HEK293 (cell line): ENCODE measurements at regions not wholly inside any gene's neighbourhood (a gene's known extent, or its start where the extent isn't known, plus 50 kb on each side); places are given as distances from the start of the nearest gene placed in this dataset.

Experiments used
- CTCF ChIA-PET: fragments of 350-600 bp; formaldehyde crosslinking; extraction: SDS; loops from one replicate; lab custom pipeline; 2021; ENCODE audit warnings: antibody characterized with exemption; lab: Yijun Ruan, JAX
- POLR2A ChIA-PET: fragments of 300-600 bp; formaldehyde crosslinking; extraction: SDS; loops from one replicate; lab custom pipeline; 2020; ENCODE audit warnings: antibody characterized with exemption, inconsistent platforms; lab: Yijun Ruan, JAX
- H3K27ac ChIP-seq: fragments of 200-500 bp; sonication (Bioruptor generic); 2 replicates; pipeline ENCODE4 v1.5.1; 2014; ENCODE audit warnings: low read depth, low read length, control low read depth, inconsistent platforms; ENCODE audit errors: extremely low read depth
- H3K36me3 ChIP-seq, 2 experiments: fragments of 200-500 bp in 1 of 2; sonication (Bioruptor generic) in 1 of 2; 1 replicate in 1 of 2; 2 replicates in 1 of 2; pipeline ENCODE4 v1.5.1; 2014 to 2017; ENCODE audit warnings: inconsistent platforms in 2 of 2, low read length in 2 of 2; ENCODE audit not compliant: control insufficient read depth in 2 of 2, insufficient read depth in 1 of 2
- H3K4me1 ChIP-seq: fragments of 200-500 bp; sonication (Bioruptor generic); 2 replicates; pipeline ENCODE4 v1.5.1; 2014; ENCODE audit warnings: mild to moderate bottlenecking, low read length, inconsistent platforms; ENCODE audit not compliant: control insufficient read depth, insufficient read depth
- H3K4me3 ChIP-seq: 2 replicates; pipeline ENCODE4 v1.5.1; 2011; ENCODE audit warnings: low read depth, mild to moderate bottlenecking, control low read depth, low read length, moderate library complexity
- H3K9me3 ChIP-seq: fragments of 200-500 bp; sonication (Bioruptor generic); 2 replicates; pipeline ENCODE4 v1.5.1; 2014; ENCODE audit warnings: low read depth, low read length, inconsistent platforms; ENCODE audit not compliant: control insufficient read depth, insufficient read depth
- EGR2 ChIP-seq: fragments of 450-650 bp; formaldehyde crosslinking; IDR thresholded peaks from 2 replicates; pipeline ENCODE4 v1.5.1; 2016; ENCODE audit warnings: low read depth, missing biosample characterization, missing genetic modification characterization
- KLF8 ChIP-seq: fragments of 450-650 bp; formaldehyde crosslinking; IDR thresholded peaks from 2 replicates; pipeline ENCODE4 v1.5.1; 2016; ENCODE audit warnings: missing biosample characterization, missing genetic modification characterization
- PRDM2 ChIP-seq: fragments of 450-650 bp; formaldehyde crosslinking; IDR thresholded peaks from 2 replicates; pipeline ENCODE4 v1.5.1; 2016; ENCODE audit warnings: missing biosample characterization, missing genetic modification characterization, borderline replicate concordance
- SALL2 ChIP-seq: fragments of 450-650 bp; formaldehyde crosslinking; IDR thresholded peaks from 2 replicates; pipeline ENCODE4 v1.5.0; 2017; ENCODE audit warnings: missing biosample characterization, mild to moderate bottlenecking, missing genetic modification characterization, borderline replicate concordance
- ZNF10 ChIP-seq: fragments of 450-650 bp; formaldehyde crosslinking; IDR thresholded peaks from 2 replicates; pipeline ENCODE4 v1.5.1; 2017; ENCODE audit warnings: missing biosample characterization, missing genetic modification characterization
- ZNF132 ChIP-seq: fragments of 450-650 bp; formaldehyde crosslinking; IDR thresholded peaks from 2 replicates; pipeline ENCODE4 v1.5.1; 2017; ENCODE audit warnings: missing biosample characterization, missing genetic modification characterization, borderline replicate concordance
- ZNF184 ChIP-seq: fragments of 450-650 bp; IDR thresholded peaks from 2 replicates; pipeline ENCODE4 v1.5.1; 2018; ENCODE audit warnings: missing biosample characterization, mild to moderate bottlenecking, missing genetic modification characterization
- ZNF248 ChIP-seq: fragments of 450-650 bp; formaldehyde crosslinking; IDR thresholded peaks from 2 replicates; pipeline ENCODE4 v1.5.1; 2017; ENCODE audit warnings: missing biosample characterization, missing genetic modification characterization
- ZNF341 ChIP-seq: fragments of 450-650 bp; formaldehyde crosslinking; IDR thresholded peaks from 2 replicates; pipeline ENCODE4; 2016; ENCODE audit warnings: low read depth, missing biosample characterization, missing genetic modification characterization
- ZNF513 ChIP-seq: fragments of 450-650 bp; IDR thresholded peaks from 2 replicates; pipeline ENCODE4 v1.5.1; 2018; ENCODE audit warnings: missing biosample characterization, missing genetic modification characterization
- ZNF514 ChIP-seq: fragments of 450-650 bp; formaldehyde crosslinking; IDR thresholded peaks from 2 replicates; pipeline ENCODE4 v1.5.1; 2016; ENCODE audit warnings: missing biosample characterization, missing genetic modification characterization
- ZNF518A ChIP-seq: fragments of 450-650 bp; formaldehyde crosslinking; conservative IDR thresholded peaks from 2 replicates; pipeline ENCODE4 v1.5.1; 2016; ENCODE audit warnings: low read depth, missing biosample characterization, missing genetic modification characterization
- ZNF704 ChIP-seq: fragments of 450-650 bp; formaldehyde crosslinking; IDR thresholded peaks from 2 replicates; pipeline ENCODE4 v1.5.1; 2016; ENCODE audit warnings: missing biosample characterization, missing genetic modification characterization
- ZNF843 ChIP-seq: fragments of 450-650 bp; formaldehyde crosslinking; IDR thresholded peaks from 2 replicates; pipeline ENCODE4 v1.5.1; 2016; ENCODE audit warnings: missing biosample characterization, missing genetic modification characterization
- ZSCAN4 ChIP-seq: fragments of 450-650 bp; formaldehyde crosslinking; IDR thresholded peaks from 2 replicates; pipeline ENCODE4 v1.5.1; 2017; ENCODE audit warnings: missing biosample characterization, missing genetic modification characterization

GRCh38 chr21:16797966-16798365, 714.9 kb upstream of the CXADR start:
- no peaks in the 10 kb centered on the region for H3K36me3 ChIP-seq
- no peak for TF ChIP-seq SALL2
- TF ChIP-seq PRDM2, result no peak
- TF ChIP-seq ZNF843 (tag by site-specific recombination), result no peak
- H3K27ac ChIP-seq, result no peak overlapping the region
- no peaks in the 10 kb centered on the region for H3K9me3 ChIP-seq
- no peaks in the 10 kb centered on the region for H3K4me1 ChIP-seq
- ChIA-PET POLR2A (no interaction called here), CTCF (no interaction called here)
- H3K4me3 ChIP-seq, result no peak overlapping the region

GRCh38 chr21:16800536-16801275, 712.1 kb upstream of the CXADR start:
- TF ChIP-seq ZNF514 (tag by site-specific recombination) (no peak), ZNF248 (no peak), ZSCAN4 (no peak), ZNF184 (tag by site-specific recombination) (no peak), ZNF10 (tag by site-specific recombination) (no peak), EGR2 (tag by site-specific recombination) (no peak), ZNF704 (tag by site-specific recombination) (no peak), KLF8 (no peak), ZNF513 (tag by site-specific recombination) (no peak), ZNF132 (tag by site-specific recombination) (no peak), ZNF341 (tag by site-specific recombination) (no peak), ZNF518A (tag by site-specific recombination) (no peak)
- H3K27ac ChIP-seq, result no peak overlapping the region
- no peak overlapping the region for H3K4me3 ChIP-seq
- H3K4me1 ChIP-seq, result no peaks in the 10 kb centered on the region
- H3K9me3 ChIP-seq, result no peaks in the 10 kb centered on the region
- ChIA-PET CTCF (no interaction called here), POLR2A (no interaction called here)
- no peaks in the 10 kb centered on the region for H3K36me3 ChIP-seq
